ENCODE measurements at regions not wholly inside any gene's neighbourhood (a gene's known extent, or its start where the extent isn't known, plus 50 kb on each side); places are given as distances from the start of the nearest gene placed in this dataset.

DNA sequence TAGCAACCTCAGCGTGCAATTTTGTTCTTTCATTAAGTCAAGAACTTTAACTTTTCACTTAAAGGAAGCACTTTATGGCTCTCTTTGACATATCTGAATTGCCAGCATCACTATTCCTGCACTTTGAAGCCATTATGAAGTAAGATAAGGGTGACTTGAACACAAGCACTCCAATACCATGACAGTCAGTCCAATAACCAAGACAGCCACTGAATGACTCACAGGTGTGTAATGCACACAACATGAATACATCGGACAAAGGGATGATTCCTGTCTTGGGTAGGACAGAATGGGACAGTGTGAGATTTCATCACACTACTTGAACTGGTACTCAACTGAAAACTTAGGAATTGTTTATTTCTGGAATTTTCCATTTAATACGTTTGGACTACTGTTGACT is 233.7 kb upstream of the IPO5 start:
- ATAC-seq: no peak
- no peak for TF ChIP-seq PPARA (CRISPR knock-in tag; IDR thresholded peaks at IDR 0.05; ENCODE audit: borderline replicate concordance)
- no peak for TF ChIP-seq ZNF70 (CRISPR knock-in tag; IDR thresholded peaks at IDR 0.05)
- no peak for TF ChIP-seq ARNTL (CRISPR knock-in tag; IDR thresholded peaks at IDR 0.05; ENCODE audit: borderline replicate concordance, low read depth)
- no peak for TF ChIP-seq SNAI2 (CRISPR knock-in tag; IDR thresholded peaks at IDR 0.05)
- no peak for TF ChIP-seq ISL1 (CRISPR knock-in tag; IDR thresholded peaks at IDR 0.05)

GRCh38 chr13:97720896-97721295 is 232.6 kb upstream of the IPO5 start:
- ATAC-seq: no peak

GRCh38 chr13:97723655-97724054 is 229.8 kb upstream of the IPO5 start:
- no peak for ATAC-seq
- no peak for TF ChIP-seq ISL1 (CRISPR knock-in tag; IDR thresholded peaks at IDR 0.05)
- TF ChIP-seq, protein P1, sequence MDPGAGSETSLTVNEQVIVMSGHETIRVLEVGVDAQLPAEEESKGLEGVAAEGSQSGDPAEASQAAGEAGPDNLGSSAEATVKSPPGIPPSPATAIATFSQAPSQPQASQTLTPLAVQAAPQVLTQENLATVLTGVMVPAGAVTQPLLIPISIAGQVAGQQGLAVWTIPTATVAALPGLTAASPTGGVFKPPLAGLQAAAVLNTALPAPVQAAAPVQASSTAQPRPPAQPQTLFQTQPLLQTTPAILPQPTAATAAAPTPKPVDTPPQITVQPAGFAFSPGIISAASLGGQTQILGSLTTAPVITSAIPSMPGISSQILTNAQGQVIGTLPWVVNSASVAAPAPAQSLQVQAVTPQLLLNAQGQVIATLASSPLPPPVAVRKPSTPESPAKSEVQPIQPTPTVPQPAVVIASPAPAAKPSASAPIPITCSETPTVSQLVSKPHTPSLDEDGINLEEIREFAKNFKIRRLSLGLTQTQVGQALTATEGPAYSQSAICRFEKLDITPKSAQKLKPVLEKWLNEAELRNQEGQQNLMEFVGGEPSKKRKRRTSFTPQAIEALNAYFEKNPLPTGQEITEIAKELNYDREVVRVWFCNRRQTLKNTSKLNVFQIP (CRISPR knock-in tag; IDR thresholded peaks at IDR 0.05; ENCODE audit: borderline replicate concordance, low read depth): no peak
- no peak for TF ChIP-seq SNAI2 (CRISPR knock-in tag; IDR thresholded peaks at IDR 0.05)
- no peak for TF ChIP-seq CSRNP3 (CRISPR knock-in tag; IDR thresholded peaks at IDR 0.05)
- TF ChIP-seq ARNTL (CRISPR knock-in tag; IDR thresholded peaks at IDR 0.05; ENCODE audit: borderline replicate concordance, low read depth): no peak
- no peak for TF ChIP-seq TOX (CRISPR knock-in tag; IDR thresholded peaks at IDR 0.05; ENCODE audit: borderline replicate concordance)
- TF ChIP-seq GLIS3 (CRISPR knock-in tag; IDR thresholded peaks at IDR 0.05): no peak

More at GRCh38 chr13:97720896-97721295, 232.6 kb upstream of the IPO5 start:
- TF ChIP-seq, protein P2, sequence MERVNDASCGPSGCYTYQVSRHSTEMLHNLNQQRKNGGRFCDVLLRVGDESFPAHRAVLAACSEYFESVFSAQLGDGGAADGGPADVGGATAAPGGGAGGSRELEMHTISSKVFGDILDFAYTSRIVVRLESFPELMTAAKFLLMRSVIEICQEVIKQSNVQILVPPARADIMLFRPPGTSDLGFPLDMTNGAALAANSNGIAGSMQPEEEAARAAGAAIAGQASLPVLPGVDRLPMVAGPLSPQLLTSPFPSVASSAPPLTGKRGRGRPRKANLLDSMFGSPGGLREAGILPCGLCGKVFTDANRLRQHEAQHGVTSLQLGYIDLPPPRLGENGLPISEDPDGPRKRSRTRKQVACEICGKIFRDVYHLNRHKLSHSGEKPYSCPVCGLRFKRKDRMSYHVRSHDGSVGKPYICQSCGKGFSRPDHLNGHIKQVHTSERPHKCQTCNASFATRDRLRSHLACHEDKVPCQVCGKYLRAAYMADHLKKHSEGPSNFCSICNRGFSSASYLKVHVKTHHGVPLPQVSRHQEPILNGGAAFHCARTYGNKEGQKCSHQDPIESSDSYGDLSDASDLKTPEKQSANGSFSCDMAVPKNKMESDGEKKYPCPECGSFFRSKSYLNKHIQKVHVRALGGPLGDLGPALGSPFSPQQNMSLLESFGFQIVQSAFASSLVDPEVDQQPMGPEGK (CRISPR knock-in tag; IDR thresholded peaks at IDR 0.05; ENCODE audit: borderline replicate concordance): no peak
- no peak for TF ChIP-seq ZFP3 (CRISPR knock-in tag; IDR thresholded peaks at IDR 0.05)
- TF ChIP-seq, protein P3, sequence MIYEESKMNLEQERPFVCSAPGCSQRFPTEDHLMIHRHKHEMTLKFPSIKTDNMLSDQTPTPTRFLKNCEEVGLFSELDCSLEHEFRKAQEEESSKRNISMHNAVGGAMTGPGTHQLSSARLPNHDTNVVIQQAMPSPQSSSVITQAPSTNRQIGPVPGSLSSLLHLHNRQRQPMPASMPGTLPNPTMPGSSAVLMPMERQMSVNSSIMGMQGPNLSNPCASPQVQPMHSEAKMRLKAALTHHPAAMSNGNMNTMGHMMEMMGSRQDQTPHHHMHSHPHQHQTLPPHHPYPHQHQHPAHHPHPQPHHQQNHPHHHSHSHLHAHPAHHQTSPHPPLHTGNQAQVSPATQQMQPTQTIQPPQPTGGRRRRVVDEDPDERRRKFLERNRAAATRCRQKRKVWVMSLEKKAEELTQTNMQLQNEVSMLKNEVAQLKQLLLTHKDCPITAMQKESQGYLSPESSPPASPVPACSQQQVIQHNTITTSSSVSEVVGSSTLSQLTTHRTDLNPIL (CRISPR knock-in tag; IDR thresholded peaks at IDR 0.05; ENCODE audit: low read depth): no peak
- TF ChIP-seq ZNF8 (CRISPR knock-in tag; IDR thresholded peaks at IDR 0.05): no peak
- TF ChIP-seq ZFP30 (CRISPR knock-in tag; IDR thresholded peaks at IDR 0.05): no peak
- no peak for TF ChIP-seq ARNTL (CRISPR knock-in tag; IDR thresholded peaks at IDR 0.05; ENCODE audit: borderline replicate concordance, low read depth)
- no peak for TF ChIP-seq PPARA (CRISPR knock-in tag; IDR thresholded peaks at IDR 0.05; ENCODE audit: borderline replicate concordance)
- no peak for TF ChIP-seq ZNF565 (CRISPR knock-in tag; conservative IDR thresholded peaks at IDR 0.05; ENCODE audit: low read depth)
- TF ChIP-seq OSR1 (CRISPR knock-in tag; IDR thresholded peaks at IDR 0.05): no peak
- TF ChIP-seq RARB (CRISPR knock-in tag; IDR thresholded peaks at IDR 0.05): no peak
- TF ChIP-seq, protein P1 (CRISPR knock-in tag; IDR thresholded peaks at IDR 0.05; ENCODE audit: borderline replicate concordance, low read depth): no peak
- no peak for TF ChIP-seq TCF4 (CRISPR knock-in tag; IDR thresholded peaks at IDR 0.05; ENCODE audit: borderline replicate concordance)
- TF ChIP-seq ESRRG (CRISPR knock-in tag; IDR thresholded peaks at IDR 0.05): no peak
- no peak for TF ChIP-seq TOX (CRISPR knock-in tag; IDR thresholded peaks at IDR 0.05; ENCODE audit: borderline replicate concordance)

DNA sequence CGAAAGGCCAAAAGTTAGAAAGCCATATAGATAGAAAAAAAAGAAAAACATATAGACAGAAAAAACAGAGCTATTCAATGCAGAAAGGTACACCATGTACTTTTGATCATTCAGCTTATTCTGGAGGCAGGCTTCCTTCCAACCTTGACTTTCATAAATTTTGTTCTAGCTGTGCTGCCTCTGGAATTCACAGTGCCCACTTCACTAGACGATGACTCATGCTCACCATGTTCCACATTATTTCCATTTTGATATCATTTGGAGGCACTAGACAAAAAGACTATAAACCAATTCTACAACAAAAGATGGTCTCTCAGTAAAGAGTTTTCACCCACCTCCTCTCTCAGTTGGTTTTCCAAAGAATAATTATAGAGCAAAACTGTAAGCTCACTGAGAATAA is 229.0 kb upstream of the IPO5 start:
- ATAC-seq: no peak
- TF ChIP-seq ZNF70 (CRISPR knock-in tag; IDR thresholded peaks at IDR 0.05) (no peak), ZNF8 (CRISPR knock-in tag; IDR thresholded peaks at IDR 0.05) (no peak), GLIS3 (CRISPR knock-in tag; IDR thresholded peaks at IDR 0.05) (no peak), TCF4 (CRISPR knock-in tag; IDR thresholded peaks at IDR 0.05; ENCODE audit: borderline replicate concordance) (no peak), ZC3H10 (CRISPR knock-in tag; IDR thresholded peaks at IDR 0.05) (no peak), SNAI2 (CRISPR knock-in tag; IDR thresholded peaks at IDR 0.05) (no peak), BACH2 (CRISPR knock-in tag; IDR thresholded peaks at IDR 0.05; ENCODE audit: borderline replicate concordance) (no peak), CSDC2 (CRISPR knock-in tag; IDR thresholded peaks at IDR 0.05) (no peak), CSRNP3 (CRISPR knock-in tag; IDR thresholded peaks at IDR 0.05) (no peak), OSR1 (CRISPR knock-in tag; IDR thresholded peaks at IDR 0.05) (no peak)
- TF ChIP-seq, protein P2 (CRISPR knock-in tag; IDR thresholded peaks at IDR 0.05; ENCODE audit: borderline replicate concordance): no peak
- TF ChIP-seq, protein P1 (CRISPR knock-in tag; IDR thresholded peaks at IDR 0.05; ENCODE audit: borderline replicate concordance, low read depth): no peak

Measured in SK-N-SH treated with all-trans-retinoic acid at 6 μM for 48 hours (cell line).